ENCODE measurements at regions not wholly inside any gene's neighbourhood (a gene's known extent, or its start where the extent isn't known, plus 50 kb on each side); places are given as distances from the start of the nearest gene placed in this dataset.

GRCh38 chr9:75823151-75823550, 67.3 kb upstream of the PCSK5 start:
- H3K27ac Mint-ChIP-seq: no peak overlapping the region
- H3K27me3 Mint-ChIP-seq (ENCODE audit: low read depth): peaks cover 3% of the 10 kb centered on the region
- TF ChIP-seq, protein P1, sequence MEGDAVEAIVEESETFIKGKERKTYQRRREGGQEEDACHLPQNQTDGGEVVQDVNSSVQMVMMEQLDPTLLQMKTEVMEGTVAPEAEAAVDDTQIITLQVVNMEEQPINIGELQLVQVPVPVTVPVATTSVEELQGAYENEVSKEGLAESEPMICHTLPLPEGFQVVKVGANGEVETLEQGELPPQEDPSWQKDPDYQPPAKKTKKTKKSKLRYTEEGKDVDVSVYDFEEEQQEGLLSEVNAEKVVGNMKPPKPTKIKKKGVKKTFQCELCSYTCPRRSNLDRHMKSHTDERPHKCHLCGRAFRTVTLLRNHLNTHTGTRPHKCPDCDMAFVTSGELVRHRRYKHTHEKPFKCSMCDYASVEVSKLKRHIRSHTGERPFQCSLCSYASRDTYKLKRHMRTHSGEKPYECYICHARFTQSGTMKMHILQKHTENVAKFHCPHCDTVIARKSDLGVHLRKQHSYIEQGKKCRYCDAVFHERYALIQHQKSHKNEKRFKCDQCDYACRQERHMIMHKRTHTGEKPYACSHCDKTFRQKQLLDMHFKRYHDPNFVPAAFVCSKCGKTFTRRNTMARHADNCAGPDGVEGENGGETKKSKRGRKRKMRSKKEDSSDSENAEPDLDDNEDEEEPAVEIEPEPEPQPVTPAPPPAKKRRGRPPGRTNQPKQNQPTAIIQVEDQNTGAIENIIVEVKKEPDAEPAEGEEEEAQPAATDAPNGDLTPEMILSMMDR (IDR thresholded peaks at IDR 0.05; ENCODE audit: unreplicated experiment in 3 of 3): no peak
- H3K36me3 Mint-ChIP-seq (ENCODE audit: low read depth): no peaks in the 10 kb centered on the region
- H3K9me3 Mint-ChIP-seq: peaks cover 24% of the 10 kb centered on the region
- peaks cover 13% of the 10 kb centered on the region for H3K4me1 Mint-ChIP-seq
- no peak overlapping the region for H3K4me3 Mint-ChIP-seq

DNA sequence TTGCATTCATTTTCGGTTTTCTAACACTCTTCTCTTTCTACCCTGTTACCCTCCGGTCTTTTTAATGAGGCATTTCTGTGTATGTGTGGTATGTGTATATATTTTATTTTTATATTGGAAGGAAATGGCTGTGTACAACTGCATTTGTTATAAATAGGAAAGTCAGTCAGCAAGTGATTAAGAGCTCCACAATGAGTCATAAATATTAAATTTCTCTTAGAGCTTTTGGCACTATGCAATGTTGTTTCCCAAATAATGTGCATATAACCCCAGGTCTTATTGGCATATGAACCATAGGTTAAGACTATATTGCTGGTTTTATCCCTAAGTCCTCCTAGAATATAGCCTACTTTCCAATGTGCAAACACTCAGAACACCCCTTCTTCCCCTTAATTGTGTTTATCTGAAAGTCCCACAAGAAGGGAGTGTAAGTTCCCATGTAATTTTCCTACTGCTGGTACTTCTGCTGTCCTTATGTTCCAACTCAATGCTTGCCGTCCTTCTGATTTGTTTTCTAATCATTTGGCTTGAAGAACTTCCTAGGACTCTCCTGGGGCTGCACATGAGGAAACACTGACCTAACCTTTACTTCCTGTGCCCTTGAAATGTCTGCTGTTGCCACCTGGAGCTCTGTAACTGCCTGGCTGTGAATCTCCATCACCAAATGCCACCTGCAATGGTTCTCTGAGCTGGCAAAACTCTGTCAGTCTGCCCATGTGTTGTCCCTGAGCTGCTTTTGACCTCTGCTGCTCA, 65.5 kb upstream of the PCSK5 start:
- Mint-ChIP-seq H3K27ac (no peak overlapping the region), H3K9me3 (peaks cover 14% of the 10 kb centered on the region), H3K36me3 (ENCODE audit: low read depth) (no peaks in the 10 kb centered on the region), H3K4me1 (peaks cover 13% of the 10 kb centered on the region), H3K27me3 (ENCODE audit: low read depth) (peaks cover 3% of the 10 kb centered on the region), H3K4me3 (no peak overlapping the region)
- TF ChIP-seq, protein P1 (IDR thresholded peaks at IDR 0.05; ENCODE audit: unreplicated experiment in 3 of 3): no peak

DNA sequence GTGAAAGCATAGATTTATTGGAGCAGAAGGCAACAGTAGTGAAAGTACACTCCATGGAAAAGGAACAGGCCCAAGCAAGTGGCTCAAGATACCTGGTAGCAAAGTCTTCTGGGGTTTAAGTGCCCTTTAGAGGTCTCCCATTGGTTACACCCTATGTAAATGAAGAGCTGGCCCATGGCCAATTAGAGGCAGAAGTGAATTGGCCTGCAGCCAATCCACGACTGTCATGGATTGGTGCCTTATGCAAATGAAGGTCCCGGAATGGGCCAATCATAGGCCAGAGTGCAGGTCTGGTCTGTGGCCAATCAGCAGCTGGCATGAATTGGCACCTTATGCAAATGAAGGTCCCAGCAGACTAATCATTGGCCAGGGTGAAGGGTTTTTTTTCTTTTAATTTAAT, 64.2 kb upstream of the PCSK5 start:
- peaks cover 13% of the 10 kb centered on the region for H3K4me1 Mint-ChIP-seq
- TF ChIP-seq, protein P1 (IDR thresholded peaks at IDR 0.05; ENCODE audit: unreplicated experiment in 3 of 3): no peak
- H3K27me3 Mint-ChIP-seq (ENCODE audit: low read depth): no peaks in the 10 kb centered on the region
- no peaks in the 10 kb centered on the region for H3K36me3 Mint-ChIP-seq (ENCODE audit: low read depth)
- no peak overlapping the region for H3K4me3 Mint-ChIP-seq
- H3K27ac Mint-ChIP-seq: no peak overlapping the region
- peaks cover 14% of the 10 kb centered on the region for H3K9me3 Mint-ChIP-seq

DNA sequence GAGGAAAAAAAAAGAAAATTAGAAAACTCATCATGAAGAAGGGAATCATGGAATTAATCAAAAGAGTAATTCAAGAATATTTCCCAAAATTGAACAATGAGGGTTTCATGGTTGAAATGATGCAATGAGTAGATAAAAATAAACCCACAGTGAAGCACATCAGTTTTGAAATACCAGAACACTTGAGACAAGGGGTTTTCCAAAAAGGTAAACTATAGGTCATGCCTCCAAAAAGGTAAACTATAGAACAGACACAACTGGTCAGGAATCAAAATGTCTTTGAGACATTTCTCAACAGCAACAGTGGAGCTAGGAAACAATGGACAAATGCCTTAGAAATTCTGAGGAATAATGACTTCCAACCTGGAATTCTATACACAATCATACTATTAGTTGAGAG, 60.2 kb upstream of the PCSK5 start:
- no peaks in the 10 kb centered on the region for H3K36me3 Mint-ChIP-seq (ENCODE audit: low read depth)
- no peak overlapping the region for H3K27ac Mint-ChIP-seq
- H3K27me3 Mint-ChIP-seq (ENCODE audit: low read depth): no peaks in the 10 kb centered on the region
- TF ChIP-seq, protein P1 (IDR thresholded peaks at IDR 0.05; ENCODE audit: unreplicated experiment in 3 of 3): no peak
- peaks cover 10% of the 10 kb centered on the region for H3K9me3 Mint-ChIP-seq
- no peak overlapping the region for H3K4me3 Mint-ChIP-seq
- peaks cover 2% of the 10 kb centered on the region for H3K4me1 Mint-ChIP-seq

DNA sequence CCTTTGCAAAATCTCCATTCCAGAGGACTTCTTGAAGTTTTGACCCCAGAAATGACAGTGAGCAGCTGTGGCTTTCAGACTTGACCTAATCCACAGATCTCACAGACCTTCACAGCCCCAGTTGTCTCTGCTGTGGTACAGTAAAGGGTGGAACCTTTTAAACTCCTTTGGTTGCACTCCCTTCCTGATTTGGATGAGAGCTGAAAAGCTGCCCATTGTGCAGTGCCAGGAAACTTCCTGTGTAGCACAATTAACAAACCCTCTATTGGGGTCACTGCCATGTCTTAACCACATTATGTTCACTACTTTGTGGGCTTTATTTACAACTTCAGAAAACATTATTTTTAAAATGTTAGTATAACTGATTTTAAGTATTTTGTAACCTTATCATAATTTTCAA, 56.7 kb upstream of the PCSK5 start:
- Mint-ChIP-seq H3K27ac (no peak overlapping the region), H3K4me3 (no peak overlapping the region), H3K36me3 (ENCODE audit: low read depth) (no peaks in the 10 kb centered on the region), H3K9me3 (peaks cover 4% of the 10 kb centered on the region), H3K27me3 (ENCODE audit: low read depth) (no peaks in the 10 kb centered on the region), H3K4me1 (no peaks in the 10 kb centered on the region)
- TF ChIP-seq, protein P1 (IDR thresholded peaks at IDR 0.05; ENCODE audit: unreplicated experiment in 3 of 3): no peak

GRCh38 chr9:75834878-75835277, 55.6 kb upstream of the PCSK5 start:
- H3K4me1 Mint-ChIP-seq: no peaks in the 10 kb centered on the region

More at GRCh38 chr9:75834878-75835277, 55.6 kb upstream of the PCSK5 start:
- Mint-ChIP-seq H3K36me3 (ENCODE audit: low read depth) (no peaks in the 10 kb centered on the region), H3K4me3 (no peak overlapping the region), H3K27ac (no peak overlapping the region), H3K27me3 (ENCODE audit: low read depth) (no peaks in the 10 kb centered on the region), H3K9me3 (peaks cover 4% of the 10 kb centered on the region)
- TF ChIP-seq, protein P1 (IDR thresholded peaks at IDR 0.05; ENCODE audit: unreplicated experiment in 3 of 3): no peak

Data from nephron (organoid).